Mesodermal cell (in vitro differentiated cells): ENCODE measurements at regions not wholly inside any gene's neighbourhood (a gene's known extent, or its start where the extent isn't known, plus 50 kb on each side); places are given as distances from the start of the nearest gene placed in this dataset.

Experiments
- H3K27ac ChIP-seq: 2 replicates; pipeline ENCODE4 v1.7.0; 2013; ENCODE audit warnings: mild to moderate bottlenecking, low read depth, low read length, moderate library complexity; ENCODE audit not compliant: severe bottlenecking
- H3K36me3 ChIP-seq: 2 replicates; pipeline ENCODE4 v1.7.1; 2013; ENCODE audit warnings: mild to moderate bottlenecking, low read length, moderate library complexity; ENCODE audit not compliant: control insufficient read depth, insufficient read depth
- H3K4me1 ChIP-seq: one replicate; pipeline ENCODE4 v1.7.1; 2013; ENCODE audit warnings: mild to moderate bottlenecking, low read length; ENCODE audit not compliant: insufficient read depth, control insufficient read depth, poor library complexity, severe bottlenecking
- H3K4me3 ChIP-seq: 2 replicates; pipeline ENCODE4 v1.7.0; 2013; ENCODE audit warnings: low read length, control low read depth, mild to moderate bottlenecking; ENCODE audit not compliant: insufficient read depth, poor library complexity, severe bottlenecking; ENCODE audit errors: extremely low read depth
- H3K9me3 ChIP-seq: 2 replicates; pipeline ENCODE4 v1.7.1; 2013; ENCODE audit warnings: mild to moderate bottlenecking, low read length, moderate library complexity; ENCODE audit not compliant: control insufficient read depth
- WGBS, 2 experiments: methylation state at CpG; one replicate each; pipeline ENCODE4 v1.1.5; 2013; ENCODE audit warnings: missing lambda C conversion rate in 2 of 2; ENCODE audit not compliant: insufficient coverage in 2 of 2; 5-methylcytosine and 5-hydroxymethylcytosine counted together

GRCh38 chr2:239788576-239789098 is 236.5 kb downstream of the NDUFA10 start:
- H3K36me3 ChIP-seq, result no peaks in the 10 kb centered on the region
- H3K4me3 ChIP-seq, result no peak overlapping the region
- WGBS, 2 experiments, result 71 to 93% methylated on average over 2 to 6 of the region's 6 CpGs
- no peak overlapping the region for H3K27ac ChIP-seq
- no peaks in the 10 kb centered on the region for H3K4me1 ChIP-seq
- H3K9me3 ChIP-seq, result no peaks in the 10 kb centered on the region

DNA sequence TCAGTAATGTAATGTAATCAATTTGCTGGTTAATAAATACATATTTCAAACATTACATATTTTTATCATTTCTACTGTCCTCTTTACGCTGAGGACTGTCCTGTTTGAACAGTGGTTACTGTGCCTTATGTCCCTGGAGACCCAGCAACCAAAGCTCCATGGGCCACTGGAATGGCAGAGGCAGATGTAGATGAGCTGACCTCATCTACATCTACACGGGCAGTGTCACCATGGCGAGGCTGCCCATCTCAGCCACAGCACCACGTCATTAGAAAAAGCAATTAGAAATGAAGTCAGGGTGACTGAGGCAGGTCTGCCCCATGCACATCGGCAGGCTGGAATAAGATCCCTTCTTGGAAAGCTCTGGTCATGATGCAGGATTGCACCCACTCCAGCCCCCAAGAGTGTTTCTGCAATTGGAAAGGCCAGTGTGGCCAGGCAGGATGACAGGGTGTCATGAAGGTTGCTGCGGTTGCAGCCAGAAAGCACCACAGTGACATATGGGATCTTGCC is 237.5 kb downstream of the NDUFA10 start:
- Histone ChIP-seq H3K4me1 (no peaks in the 10 kb centered on the region), H3K4me3 (no peak overlapping the region), H3K27ac (no peak overlapping the region), H3K36me3 (no peaks in the 10 kb centered on the region), H3K9me3 (no peaks in the 10 kb centered on the region)
- WGBS, 2 experiments, result 70 to 77% methylated on average over 5 of the region's 6 CpGs

DNA sequence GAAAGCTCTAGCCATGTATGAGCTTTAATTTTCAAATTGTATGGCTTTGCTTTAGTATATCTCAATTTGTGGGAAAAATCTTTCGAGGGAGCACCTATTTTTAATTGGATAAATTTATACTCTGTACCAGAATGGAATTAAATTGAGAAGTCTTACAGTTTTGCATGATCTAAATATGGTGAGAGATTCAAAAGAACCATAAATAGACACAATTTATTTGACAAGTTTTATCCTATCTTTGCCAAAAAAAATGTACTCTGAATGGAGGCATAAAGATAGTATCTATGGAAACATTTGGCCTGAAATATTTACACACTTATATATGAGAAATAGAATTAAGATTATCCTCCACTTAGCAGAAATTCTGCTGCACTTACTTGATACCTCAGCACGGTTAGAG is 238.4 kb downstream of the NDUFA10 start:
- Histone ChIP-seq H3K27ac (no peak overlapping the region), H3K4me1 (no peaks in the 10 kb centered on the region), H3K9me3 (no peaks in the 10 kb centered on the region), H3K36me3 (no peaks in the 10 kb centered on the region), H3K4me3 (no peak overlapping the region)
- WGBS, 2 experiments, result no CpG with 5 or more reads among the region's 2 CpGs

GRCh38 chr2:239781454-239781853 is 243.7 kb downstream of the NDUFA10 start:
- 83 to 85% methylated on average over 3 to 4 of the region's 5 CpGs for WGBS, 2 experiments
- H3K27ac ChIP-seq, result no peak overlapping the region
- no peaks in the 10 kb centered on the region for H3K36me3 ChIP-seq
- H3K4me1 ChIP-seq, result no peaks in the 10 kb centered on the region
- H3K9me3 ChIP-seq, result no peaks in the 10 kb centered on the region
- H3K4me3 ChIP-seq, result no peak overlapping the region

- H3K4me3 ChIP-seq, result no peak overlapping the region
- H3K4me1 ChIP-seq, result no peaks in the 10 kb centered on the region
- H3K27ac ChIP-seq, result no peak overlapping the region
- no peaks in the 10 kb centered on the region for H3K9me3 ChIP-seq
- H3K36me3 ChIP-seq, result no peaks in the 10 kb centered on the region
- WGBS, 2 experiments, result 89 to 92% methylated on average over 16 to 18 of the region's 19 CpGs
Measured at GRCh38 chr2:239780236-239780994, 244.7 kb downstream of the NDUFA10 start.

DNA sequence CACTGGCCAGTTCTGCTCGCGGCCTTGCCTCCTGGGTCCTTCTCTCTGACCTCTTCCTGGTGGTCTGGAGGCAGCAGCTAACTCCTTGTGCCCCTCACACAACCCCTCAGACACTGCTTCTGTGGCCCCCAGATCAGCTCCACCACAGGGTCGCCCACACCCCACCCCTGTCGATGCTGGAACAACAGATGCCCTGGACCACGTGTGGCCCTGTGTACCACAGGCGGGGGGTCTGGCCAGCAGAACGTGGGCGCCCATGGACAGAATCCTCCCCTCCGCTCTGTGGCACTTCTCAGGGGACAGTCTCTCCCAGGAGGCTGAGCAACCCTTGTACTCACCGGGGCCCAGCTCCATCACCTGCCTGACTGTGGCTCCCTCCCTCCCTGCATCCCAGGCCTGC is 245.6 kb downstream of the NDUFA10 start:
- no peaks in the 10 kb centered on the region for H3K9me3 ChIP-seq
- no peaks in the 10 kb centered on the region for H3K4me1 ChIP-seq
- H3K36me3 ChIP-seq, result no peaks in the 10 kb centered on the region
- H3K4me3 ChIP-seq, result no peak overlapping the region
- H3K27ac ChIP-seq, result no peak overlapping the region
- 93 to 94% methylated on average over 6 to 10 of the region's 10 CpGs for WGBS, 2 experiments

- Histone ChIP-seq H3K9me3 (no peaks in the 10 kb centered on the region), H3K27ac (no peak overlapping the region), H3K4me1 (no peaks in the 10 kb centered on the region), H3K36me3 (no peaks in the 10 kb centered on the region), H3K4me3 (no peak overlapping the region)
- 90 to 93% methylated on average over 8 to 13 of the region's 13 CpGs for WGBS, 2 experiments
Measured at GRCh38 chr2:239778861-239779558, 246.1 kb downstream of the NDUFA10 start.

- Histone ChIP-seq H3K9me3 (no peaks in the 10 kb centered on the region), H3K4me1 (no peaks in the 10 kb centered on the region), H3K27ac (no peak overlapping the region), H3K4me3 (no peak overlapping the region), H3K36me3 (no peaks in the 10 kb centered on the region)
- 83 to 93% methylated on average over 26 of the region's 26 CpGs for WGBS, 2 experiments
Measured at GRCh38 chr2:239778042-239778851, 246.9 kb downstream of the NDUFA10 start.

DNA sequence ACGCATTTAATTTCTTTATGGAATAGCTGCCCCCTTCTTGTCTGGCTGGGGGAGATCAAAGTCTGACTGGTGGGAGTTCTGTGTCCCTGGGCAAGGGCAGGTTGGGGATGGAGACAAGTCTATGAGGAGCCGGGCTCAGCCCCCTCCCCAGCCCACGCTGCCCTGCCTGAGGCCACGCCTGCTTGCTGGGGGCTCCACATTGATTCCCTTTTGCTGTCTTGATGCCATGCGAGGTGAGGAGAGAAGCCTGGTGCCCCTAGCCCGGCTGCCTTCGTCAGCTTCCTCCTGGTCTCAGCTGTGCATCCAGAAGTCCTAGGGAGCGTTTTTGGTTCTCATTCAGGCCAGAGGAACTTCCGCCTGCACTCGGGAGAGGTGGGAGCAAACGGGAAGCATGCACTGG is 247.9 kb downstream of the NDUFA10 start:
- H3K4me1 ChIP-seq, result no peaks in the 10 kb centered on the region
- H3K27ac ChIP-seq, result no peak overlapping the region
- H3K36me3 ChIP-seq, result no peaks in the 10 kb centered on the region
- no peaks in the 10 kb centered on the region for H3K9me3 ChIP-seq
- 90 to 94% methylated on average over 10 of the region's 11 CpGs for WGBS, 2 experiments
- no peak overlapping the region for H3K4me3 ChIP-seq

DNA sequence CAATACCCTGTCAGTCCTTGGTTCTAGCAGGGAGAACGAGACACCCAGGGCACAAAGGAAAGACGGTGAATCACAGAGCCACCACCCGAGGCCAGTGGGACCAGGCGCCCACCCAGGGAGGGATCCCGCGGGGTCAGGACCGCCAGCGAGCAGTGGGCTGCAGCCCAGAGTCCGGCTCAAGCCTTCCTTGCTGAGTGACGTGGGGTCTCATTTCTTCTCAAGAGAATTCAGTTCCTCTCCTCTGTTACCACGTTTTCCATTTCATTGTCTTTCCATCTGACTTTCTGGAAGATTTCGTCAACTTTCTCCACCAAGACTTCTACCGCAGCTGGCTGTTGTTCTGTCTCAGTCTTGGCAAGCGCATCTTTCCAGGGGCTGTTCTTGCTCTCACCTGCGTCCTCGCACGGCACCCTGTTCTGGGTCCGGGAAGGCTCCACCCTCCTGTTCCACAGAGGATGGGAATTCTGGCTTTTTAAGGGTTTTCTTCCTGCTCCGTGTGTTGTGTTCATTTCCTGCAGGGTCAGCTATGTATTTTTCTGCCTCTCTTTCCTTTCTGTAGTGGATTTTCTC is 248.6 kb downstream of the NDUFA10 start:
- Histone ChIP-seq H3K4me3 (no peak overlapping the region), H3K4me1 (no peaks in the 10 kb centered on the region), H3K36me3 (no peaks in the 10 kb centered on the region), H3K9me3 (no peaks in the 10 kb centered on the region), H3K27ac (no peak overlapping the region)
- WGBS, 2 experiments, result 91% methylated on average over 17 to 19 of the region's 19 CpGs
